Mesendoderm (in vitro differentiated cells): ENCODE measurements at regions not wholly inside any gene's neighbourhood (a gene's known extent, or its start where the extent isn't known, plus 50 kb on each side); places are given as distances from the start of the nearest gene placed in this dataset.

ENCODE experiments used
- DNase-seq: peaks from one replicate; pipeline ENCODE4 v3.0.0; 2013
- H2AK5ac ChIP-seq: 2 replicates; pipeline ENCODE4 v1.6.1; 2013; ENCODE audit warnings: low read length, inconsistent platforms
- H2BK120ac ChIP-seq: 2 replicates; pipeline ENCODE4 v1.6.1; 2013; ENCODE audit warnings: low read depth, mild to moderate bottlenecking, low read length, moderate library complexity, mixed read lengths
- H2BK15ac ChIP-seq: replicated peaks from 2 replicates; pipeline ENCODE4 v1.6.1; 2013; ENCODE audit warnings: low read depth, mild to moderate bottlenecking, moderate library complexity
- H2BK5ac ChIP-seq: 2 replicates; pipeline ENCODE4 v1.6.1; 2013; ENCODE audit warnings: low read length, inconsistent platforms
- H3K18ac ChIP-seq: 2 replicates; pipeline ENCODE4 v1.6.1; 2013; ENCODE audit warnings: mild to moderate bottlenecking, low read length, mixed read lengths
- H3K23ac ChIP-seq: one replicate; pipeline ENCODE4 v1.6.1; 2013; ENCODE audit warnings: low read length
- H3K27ac ChIP-seq: 2 replicates; pipeline ENCODE4 v1.5.1; 2013; ENCODE audit warnings: low read depth, mild to moderate bottlenecking, inconsistent platforms, low read length, moderate library complexity
- H3K27me3 ChIP-seq: 2 replicates; pipeline ENCODE4 v1.6.1; 2013; ENCODE audit warnings: low read length, control low read depth, mild to moderate bottlenecking, inconsistent platforms; ENCODE audit not compliant: insufficient read depth, poor library complexity
- H3K36me3 ChIP-seq: 2 replicates; pipeline ENCODE4 v1.6.1; 2013; ENCODE audit warnings: low read length, inconsistent platforms; ENCODE audit not compliant: control insufficient read depth, insufficient read depth
- H3K4ac ChIP-seq: one replicate; pipeline ENCODE4 v1.6.1; 2013; ENCODE audit warnings: low read depth, mild to moderate bottlenecking, low read length, moderate library complexity
- H3K4me1 ChIP-seq: 2 replicates; pipeline ENCODE4 v1.6.1; 2013; ENCODE audit warnings: low read depth, low read length, inconsistent platforms; ENCODE audit not compliant: control insufficient read depth
- H3K4me2 ChIP-seq: 2 replicates; pipeline ENCODE4 v1.6.1; 2013; ENCODE audit warnings: low read length
- H3K4me3 ChIP-seq: 2 replicates; pipeline ENCODE4 v1.5.1; 2013; ENCODE audit warnings: mild to moderate bottlenecking, low read length
- H3K56ac ChIP-seq: one replicate; pipeline ENCODE4 v1.6.1; 2013; ENCODE audit warnings: low read length
- H3K79me1 ChIP-seq: 2 replicates; pipeline ENCODE4 v1.6.1; 2013; ENCODE audit warnings: low read length, inconsistent platforms
- H3K79me2 ChIP-seq: 2 replicates; pipeline ENCODE4 v1.6.1; 2013; ENCODE audit warnings: mild to moderate bottlenecking, low read length; ENCODE audit not compliant: control insufficient read depth, insufficient read depth
- H3K9ac ChIP-seq: 2 replicates; pipeline ENCODE4 v1.6.1; 2013; ENCODE audit warnings: low read length, inconsistent platforms
- H4K5ac ChIP-seq: one replicate; pipeline ENCODE4 v1.6.1; 2013; ENCODE audit warnings: low read length
- H4K8ac ChIP-seq: one replicate; pipeline ENCODE4 v1.6.1; 2013; ENCODE audit warnings: low read depth, mild to moderate bottlenecking, control low read depth, low read length, moderate library complexity
- WGBS: extraction: QIAGEN DNeasy Blood & Tissue Kit; methylation state at CpG from one replicate; pipeline ENCODE4 v1.1.7; 2013; ENCODE audit warnings: low lambda C conversion rate, missing lambda C conversion rate; ENCODE audit not compliant: insufficient coverage; ENCODE audit errors: extremely low coverage; 5-methylcytosine and 5-hydroxymethylcytosine counted together

DNA sequence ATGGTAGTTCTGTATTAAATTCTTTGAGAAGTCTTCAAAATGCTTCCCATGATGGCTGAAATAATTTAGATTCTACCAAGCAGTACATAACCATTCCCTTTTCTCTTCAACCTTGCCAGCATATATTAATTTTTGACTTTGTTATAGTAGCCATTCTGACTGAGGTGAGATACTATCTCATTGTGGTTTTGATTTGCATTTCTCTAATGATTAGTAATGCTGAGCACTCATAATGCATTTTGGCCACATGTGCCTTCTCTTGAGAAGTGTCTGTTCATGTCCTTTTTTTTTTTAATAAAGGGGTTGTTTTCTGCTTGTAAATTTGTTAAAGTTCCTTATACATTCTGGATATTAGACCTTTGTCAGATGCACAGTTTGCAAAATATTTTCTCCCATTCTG, 173.9 kb downstream of the CALCRL start:
- no peak overlapping the region for H2BK120ac ChIP-seq
- no peaks in the 10 kb centered on the region for H3K36me3 ChIP-seq
- H3K27me3 ChIP-seq: no peaks in the 10 kb centered on the region
- DNase-seq: no peak
- H3K79me2 ChIP-seq: no peaks in the 10 kb centered on the region
- no peak overlapping the region for H4K5ac ChIP-seq
- no peak overlapping the region for H3K4me2 ChIP-seq
- H2BK5ac ChIP-seq: no peak overlapping the region
- no peak overlapping the region for H4K8ac ChIP-seq
- no peak overlapping the region for H3K56ac ChIP-seq
- no peak overlapping the region for H3K23ac ChIP-seq
- no peak overlapping the region for H3K9ac ChIP-seq
- H3K4me3 ChIP-seq: no peak overlapping the region
- no peak overlapping the region for H3K27ac ChIP-seq
- H2AK5ac ChIP-seq: no peak overlapping the region
- H3K4ac ChIP-seq: no peak overlapping the region
- H2BK15ac ChIP-seq: no peak overlapping the region
- H3K18ac ChIP-seq: no peak overlapping the region
- no peaks in the 10 kb centered on the region for H3K79me1 ChIP-seq
- H3K4me1 ChIP-seq: no peaks in the 10 kb centered on the region

DNA sequence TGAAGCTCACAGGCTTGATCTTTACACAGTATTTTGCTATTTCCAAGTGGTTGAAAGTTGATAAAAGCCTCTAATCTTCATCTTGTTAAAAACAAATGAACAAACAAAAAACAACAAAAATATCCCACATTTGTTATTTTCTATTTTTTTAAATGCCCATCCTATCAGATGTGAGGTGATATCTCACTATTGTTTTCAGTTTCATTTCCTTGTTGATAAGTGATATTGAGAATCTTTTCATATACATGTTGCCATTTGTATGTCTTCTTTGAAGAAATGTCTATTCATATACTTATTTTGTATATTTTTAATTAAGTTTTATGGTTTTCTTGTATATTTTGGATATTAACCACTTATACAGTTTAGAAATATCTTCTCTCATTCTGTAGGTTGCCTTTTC, 175.8 kb downstream of the CALCRL start:
- DNase-seq: no peak
- no peak overlapping the region for H2BK5ac ChIP-seq
- H2BK120ac ChIP-seq: no peak overlapping the region
- no peak overlapping the region for H3K27ac ChIP-seq
- no peaks in the 10 kb centered on the region for H3K79me1 ChIP-seq
- H3K9ac ChIP-seq: no peak overlapping the region
- no peaks in the 10 kb centered on the region for H3K79me2 ChIP-seq
- H3K4me1 ChIP-seq: no peaks in the 10 kb centered on the region
- no peaks in the 10 kb centered on the region for H3K36me3 ChIP-seq
- H2BK15ac ChIP-seq: no peak overlapping the region
- no peak overlapping the region for H4K8ac ChIP-seq
- no peak overlapping the region for H2AK5ac ChIP-seq
- no peak overlapping the region for H3K56ac ChIP-seq
- no peak overlapping the region for H3K4me2 ChIP-seq
- H3K4ac ChIP-seq: no peak overlapping the region
- H3K4me3 ChIP-seq: no peak overlapping the region
- no peaks in the 10 kb centered on the region for H3K27me3 ChIP-seq
- H3K18ac ChIP-seq: no peak overlapping the region
- H4K5ac ChIP-seq: no peak overlapping the region
- H3K23ac ChIP-seq: no peak overlapping the region

DNA sequence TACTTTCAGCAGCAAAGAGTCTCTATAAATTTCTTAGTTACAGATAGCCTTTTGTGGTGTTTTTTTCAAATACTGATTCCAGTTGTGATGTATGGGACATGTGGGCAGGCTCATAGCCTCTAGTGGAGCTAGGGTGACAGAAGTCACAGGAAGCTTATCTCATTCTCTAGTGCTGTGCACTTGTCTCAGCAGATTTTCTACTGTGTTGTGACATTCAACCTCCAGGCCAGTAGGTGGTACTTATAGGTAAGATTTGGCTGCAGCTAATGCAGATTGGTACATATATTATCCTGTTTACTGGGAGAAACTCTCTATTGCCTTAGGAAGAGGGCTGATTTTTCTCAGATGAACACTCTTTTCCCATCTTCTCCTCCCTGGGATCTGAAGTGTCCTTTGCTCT, 176.2 kb downstream of the CALCRL start:
- Histone ChIP-seq H2BK15ac (no peak overlapping the region), H4K5ac (no peak overlapping the region), H2BK120ac (no peak overlapping the region), H3K27me3 (no peaks in the 10 kb centered on the region), H3K4me1 (no peaks in the 10 kb centered on the region), H3K56ac (no peak overlapping the region), H3K4ac (no peak overlapping the region), H2BK5ac (no peak overlapping the region), H3K23ac (no peak overlapping the region), H3K79me1 (no peaks in the 10 kb centered on the region), H3K36me3 (no peaks in the 10 kb centered on the region), H3K4me3 (no peak overlapping the region), H4K8ac (no peak overlapping the region), H2AK5ac (no peak overlapping the region), H3K4me2 (no peak overlapping the region), H3K79me2 (no peaks in the 10 kb centered on the region), H3K9ac (no peak overlapping the region), H3K18ac (no peak overlapping the region), H3K27ac (no peak overlapping the region)
- DNase-seq: peak; percentile 13

DNA sequence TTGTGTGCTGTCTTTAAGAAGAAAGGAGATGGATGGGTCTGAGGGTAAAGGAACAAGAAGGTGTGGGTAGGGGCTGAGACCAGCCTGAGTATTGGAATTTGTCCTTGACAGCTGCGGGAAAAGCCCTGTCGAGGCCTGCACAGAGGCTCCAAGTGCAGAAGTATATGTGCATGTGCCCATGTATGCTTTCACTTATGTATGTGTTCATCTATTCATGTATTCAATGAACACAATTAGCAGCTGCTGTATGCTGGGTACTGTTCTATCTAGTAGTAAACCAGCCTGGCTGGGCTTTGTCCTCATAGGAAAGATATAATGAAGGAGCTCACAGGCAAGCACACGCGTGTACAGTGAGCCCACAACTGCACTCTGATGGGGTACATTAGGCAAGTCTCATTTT, 181.4 kb downstream of the CALCRL start:
- Histone ChIP-seq H3K4me2 (no peak overlapping the region), H4K5ac (no peak overlapping the region), H3K4ac (no peak overlapping the region), H3K79me2 (no peaks in the 10 kb centered on the region), H3K36me3 (no peaks in the 10 kb centered on the region), H3K9ac (no peak overlapping the region), H4K8ac (no peak overlapping the region), H3K23ac (no peak overlapping the region), H2AK5ac (no peak overlapping the region), H3K4me1 (peaks cover 3% of the 10 kb centered on the region), H2BK5ac (no peak overlapping the region), H3K27ac (no peak overlapping the region), H3K27me3 (no peaks in the 10 kb centered on the region), H2BK120ac (no peak overlapping the region), H3K56ac (no peak overlapping the region), H3K79me1 (no peaks in the 10 kb centered on the region), H2BK15ac (no peak overlapping the region), H3K4me3 (no peak overlapping the region), H3K18ac (no peak overlapping the region)
- no CpG with 5 or more reads among the region's 4 CpGs for WGBS
- no peak for DNase-seq

DNA sequence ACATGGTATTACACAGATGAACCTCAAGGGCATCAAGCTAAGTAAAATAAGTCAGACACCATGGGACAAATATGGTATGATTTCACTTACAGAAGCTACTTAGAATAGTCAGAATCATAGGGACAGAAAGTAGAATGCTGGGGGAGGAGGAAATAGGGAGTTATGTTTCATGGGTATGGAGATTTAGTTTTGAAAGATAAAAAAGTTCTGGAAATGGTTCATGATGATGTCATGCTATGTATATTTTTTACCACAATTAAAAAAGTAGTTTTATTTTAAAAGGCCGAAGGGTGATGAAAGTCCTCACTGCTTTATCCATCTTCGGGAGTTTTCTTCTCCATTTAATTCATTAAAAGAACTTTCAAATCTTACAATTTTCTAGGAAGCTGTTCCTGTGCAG, 181.9 kb downstream of the CALCRL start:
- Histone ChIP-seq H3K9ac (no peak overlapping the region), H3K56ac (no peak overlapping the region), H3K4me2 (no peak overlapping the region), H3K79me2 (no peaks in the 10 kb centered on the region), H2AK5ac (no peak overlapping the region), H3K36me3 (no peaks in the 10 kb centered on the region), H2BK15ac (no peak overlapping the region), H3K4me3 (no peak overlapping the region), H3K23ac (no peak overlapping the region), H3K4me1 (peaks cover 3% of the 10 kb centered on the region), H3K27me3 (no peaks in the 10 kb centered on the region), H2BK120ac (no peak overlapping the region), H3K79me1 (no peaks in the 10 kb centered on the region), H3K18ac (no peak overlapping the region), H3K4ac (no peak overlapping the region), H2BK5ac (no peak overlapping the region), H3K27ac (no peak overlapping the region), H4K5ac (no peak overlapping the region), H4K8ac (no peak overlapping the region)
- no CpG with 5 or more reads among the region's 2 CpGs for WGBS
- DNase-seq: no peak

DNA sequence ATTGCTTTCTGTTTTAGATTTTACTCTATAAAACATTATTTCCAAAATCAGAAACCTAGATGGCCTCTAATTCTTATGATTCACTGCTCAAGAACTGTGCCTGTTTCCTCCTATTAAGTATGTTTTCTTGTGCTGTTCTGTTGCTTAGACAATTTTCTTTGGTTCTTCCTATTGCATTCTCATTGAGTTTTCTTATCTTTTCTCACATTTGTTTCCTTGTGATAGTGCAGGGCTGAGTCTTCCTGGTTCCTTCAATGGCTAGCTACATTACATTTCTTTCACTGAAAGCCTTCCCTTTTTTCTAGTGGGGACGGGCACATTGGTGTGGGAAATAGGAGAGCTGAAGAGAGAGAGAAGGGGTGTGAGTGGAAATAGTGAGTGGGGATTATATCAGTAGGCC, 183.4 kb downstream of the CALCRL start:
- H3K79me2 ChIP-seq: no peaks in the 10 kb centered on the region
- no peak overlapping the region for H2BK15ac ChIP-seq
- no peak overlapping the region for H3K18ac ChIP-seq
- H3K4me3 ChIP-seq: no peak overlapping the region
- no CpG with 5 or more reads among the region's 1 CpG for WGBS
- no peaks in the 10 kb centered on the region for H3K79me1 ChIP-seq
- H4K5ac ChIP-seq: no peak overlapping the region
- H3K4ac ChIP-seq: no peak overlapping the region
- no peak overlapping the region for H2AK5ac ChIP-seq
- DNase-seq: peak; percentile 22
- H3K4me1 ChIP-seq: peaks cover 3% of the 10 kb centered on the region
- no peak overlapping the region for H3K27ac ChIP-seq
- H2BK5ac ChIP-seq: no peak overlapping the region
- no peak overlapping the region for H4K8ac ChIP-seq
- no peak overlapping the region for H3K56ac ChIP-seq
- no peak overlapping the region for H3K4me2 ChIP-seq
- no peaks in the 10 kb centered on the region for H3K36me3 ChIP-seq
- no peak overlapping the region for H3K9ac ChIP-seq
- no peaks in the 10 kb centered on the region for H3K27me3 ChIP-seq
- H3K23ac ChIP-seq: no peak overlapping the region
- no peak overlapping the region for H2BK120ac ChIP-seq
